ENCODE measurements at regions not wholly inside any gene's neighbourhood (a gene's known extent, or its start where the extent isn't known, plus 50 kb on each side); places are given as distances from the start of the nearest gene placed in this dataset.

DNA sequence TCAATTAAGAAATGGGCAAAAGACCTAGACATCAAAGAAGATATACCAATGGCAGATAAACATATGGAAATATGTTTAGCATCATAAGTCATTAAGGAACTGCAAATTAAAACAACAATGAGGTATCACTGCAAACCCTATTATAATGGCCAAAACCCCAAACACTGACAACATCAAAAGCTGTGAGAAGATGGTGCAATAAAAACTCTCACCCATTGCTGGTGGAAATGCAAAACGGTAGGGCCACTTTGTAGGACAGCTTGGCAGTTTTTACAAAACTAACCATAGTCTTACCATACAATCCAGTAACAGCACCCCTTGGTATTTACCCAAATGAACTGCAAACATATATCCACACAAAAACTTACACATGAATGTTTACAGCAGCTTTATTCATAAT lies 213.1 kb downstream of the UBE2E3 start:
- ATAC-seq: no peak
- TF ChIP-seq OSR1 (CRISPR knock-in tag; IDR thresholded peaks at IDR 0.05): no peak
- TF ChIP-seq ZNF70 (CRISPR knock-in tag; IDR thresholded peaks at IDR 0.05): no peak
- TF ChIP-seq SNAI2 (CRISPR knock-in tag; IDR thresholded peaks at IDR 0.05): no peak
- no peak for TF ChIP-seq GLIS3 (CRISPR knock-in tag; IDR thresholded peaks at IDR 0.05)
- no peak for TF ChIP-seq ESRRG (CRISPR knock-in tag; IDR thresholded peaks at IDR 0.05)
- TF ChIP-seq ZNF565 (CRISPR knock-in tag; conservative IDR thresholded peaks at IDR 0.05; ENCODE audit: low read depth): no peak
- no peak for TF ChIP-seq ZFP30 (CRISPR knock-in tag; IDR thresholded peaks at IDR 0.05)
- no peak for TF ChIP-seq ZC3H10 (CRISPR knock-in tag; IDR thresholded peaks at IDR 0.05)
- TF ChIP-seq, protein P1, sequence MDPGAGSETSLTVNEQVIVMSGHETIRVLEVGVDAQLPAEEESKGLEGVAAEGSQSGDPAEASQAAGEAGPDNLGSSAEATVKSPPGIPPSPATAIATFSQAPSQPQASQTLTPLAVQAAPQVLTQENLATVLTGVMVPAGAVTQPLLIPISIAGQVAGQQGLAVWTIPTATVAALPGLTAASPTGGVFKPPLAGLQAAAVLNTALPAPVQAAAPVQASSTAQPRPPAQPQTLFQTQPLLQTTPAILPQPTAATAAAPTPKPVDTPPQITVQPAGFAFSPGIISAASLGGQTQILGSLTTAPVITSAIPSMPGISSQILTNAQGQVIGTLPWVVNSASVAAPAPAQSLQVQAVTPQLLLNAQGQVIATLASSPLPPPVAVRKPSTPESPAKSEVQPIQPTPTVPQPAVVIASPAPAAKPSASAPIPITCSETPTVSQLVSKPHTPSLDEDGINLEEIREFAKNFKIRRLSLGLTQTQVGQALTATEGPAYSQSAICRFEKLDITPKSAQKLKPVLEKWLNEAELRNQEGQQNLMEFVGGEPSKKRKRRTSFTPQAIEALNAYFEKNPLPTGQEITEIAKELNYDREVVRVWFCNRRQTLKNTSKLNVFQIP (CRISPR knock-in tag; IDR thresholded peaks at IDR 0.05; ENCODE audit: borderline replicate concordance, low read depth): no peak
- no peak for TF ChIP-seq ZNF8 (CRISPR knock-in tag; IDR thresholded peaks at IDR 0.05)
- TF ChIP-seq CSRNP3 (CRISPR knock-in tag; IDR thresholded peaks at IDR 0.05): no peak

DNA sequence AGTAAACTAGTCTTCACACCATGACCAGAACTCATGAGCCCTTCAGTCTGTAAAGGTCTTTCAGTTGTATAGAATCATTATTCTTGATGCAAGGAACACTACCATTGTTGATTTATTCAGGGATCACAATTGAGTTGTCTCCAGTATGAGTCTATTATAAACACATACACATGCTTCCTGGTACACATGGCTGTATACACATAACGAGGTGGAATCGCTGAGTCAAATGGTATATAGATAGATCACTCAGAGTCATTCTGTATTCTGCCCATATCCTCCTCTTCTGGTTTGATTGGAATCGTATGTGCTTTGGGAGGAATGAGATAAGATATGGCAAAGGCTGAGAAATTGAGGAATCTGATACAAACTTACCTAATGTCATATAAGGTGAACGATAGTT lies 216.0 kb downstream of the UBE2E3 start:
- TF ChIP-seq GLIS3 (CRISPR knock-in tag; IDR thresholded peaks at IDR 0.05) (no peak), ARNTL (CRISPR knock-in tag; IDR thresholded peaks at IDR 0.05; ENCODE audit: borderline replicate concordance, low read depth) (no peak), CREB5 (CRISPR knock-in tag; IDR thresholded peaks at IDR 0.05; ENCODE audit: low read depth) (no peak), TOX (CRISPR knock-in tag; IDR thresholded peaks at IDR 0.05; ENCODE audit: borderline replicate concordance) (no peak), ZNF8 (CRISPR knock-in tag; IDR thresholded peaks at IDR 0.05) (no peak), RARB (CRISPR knock-in tag; IDR thresholded peaks at IDR 0.05) (no peak), ZC3H10 (CRISPR knock-in tag; IDR thresholded peaks at IDR 0.05) (no peak), TSHZ2 (CRISPR knock-in tag; IDR thresholded peaks at IDR 0.05) (no peak)
- ATAC-seq: no peak

DNA sequence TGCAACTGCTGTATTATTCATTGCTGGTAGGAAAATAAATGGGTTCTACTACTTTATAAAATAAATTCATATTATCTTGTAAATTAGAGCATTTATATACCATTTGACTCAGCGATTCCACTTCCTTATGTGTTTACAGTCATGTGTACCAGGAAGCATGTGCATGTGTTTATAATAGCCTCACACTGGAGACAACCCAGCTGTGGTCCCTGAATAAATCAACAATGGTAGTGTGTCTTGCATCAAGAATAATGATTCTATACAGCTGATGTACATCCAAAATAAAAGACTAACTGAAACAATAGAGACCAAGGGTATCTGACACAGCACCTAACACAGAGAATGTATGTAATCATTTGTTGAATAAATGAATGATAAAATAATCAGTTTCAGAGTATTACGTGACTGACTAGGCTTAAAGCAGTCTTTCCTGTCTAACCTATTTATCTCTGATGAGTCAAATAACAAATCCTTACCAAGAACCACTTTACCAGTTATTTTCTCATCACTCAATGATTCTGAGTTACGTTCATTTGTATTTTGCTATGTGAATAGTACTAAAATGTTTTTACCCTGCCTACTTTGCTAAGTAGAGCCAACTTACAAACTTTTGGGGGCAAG lies 216.8 kb downstream of the UBE2E3 start:
- no peak for ATAC-seq
- TF ChIP-seq, protein P1 (CRISPR knock-in tag; IDR thresholded peaks at IDR 0.05; ENCODE audit: borderline replicate concordance, low read depth): no peak
- no peak for TF ChIP-seq ESRRG (CRISPR knock-in tag; IDR thresholded peaks at IDR 0.05)
- no peak for TF ChIP-seq TSHZ2 (CRISPR knock-in tag; IDR thresholded peaks at IDR 0.05)
- TF ChIP-seq ZFP30 (CRISPR knock-in tag; IDR thresholded peaks at IDR 0.05): no peak
- TF ChIP-seq ARNTL (CRISPR knock-in tag; IDR thresholded peaks at IDR 0.05; ENCODE audit: borderline replicate concordance, low read depth): no peak
- no peak for TF ChIP-seq ZNF70 (CRISPR knock-in tag; IDR thresholded peaks at IDR 0.05)
- no peak for TF ChIP-seq ISL1 (CRISPR knock-in tag; IDR thresholded peaks at IDR 0.05)
- TF ChIP-seq ZC3H10 (CRISPR knock-in tag; IDR thresholded peaks at IDR 0.05): no peak
- no peak for TF ChIP-seq CSDC2 (CRISPR knock-in tag; IDR thresholded peaks at IDR 0.05)
- TF ChIP-seq RARB (CRISPR knock-in tag; IDR thresholded peaks at IDR 0.05): no peak
- TF ChIP-seq CREB5 (CRISPR knock-in tag; IDR thresholded peaks at IDR 0.05; ENCODE audit: low read depth): no peak
- TF ChIP-seq OSR1 (CRISPR knock-in tag; IDR thresholded peaks at IDR 0.05): no peak
- TF ChIP-seq TOX (CRISPR knock-in tag; IDR thresholded peaks at IDR 0.05; ENCODE audit: borderline replicate concordance): no peak
- TF ChIP-seq PATZ1 (CRISPR knock-in tag; IDR thresholded peaks at IDR 0.05; ENCODE audit: borderline replicate concordance): no peak

Measured in SK-N-SH treated with all-trans-retinoic acid at 6 μM for 48 hours (cell line).